ENCODE measurements at regions not wholly inside any gene's neighbourhood (a gene's known extent, or its start where the extent isn't known, plus 50 kb on each side); places are given as distances from the start of the nearest gene placed in this dataset.

- TF ChIP-seq, protein P1, sequence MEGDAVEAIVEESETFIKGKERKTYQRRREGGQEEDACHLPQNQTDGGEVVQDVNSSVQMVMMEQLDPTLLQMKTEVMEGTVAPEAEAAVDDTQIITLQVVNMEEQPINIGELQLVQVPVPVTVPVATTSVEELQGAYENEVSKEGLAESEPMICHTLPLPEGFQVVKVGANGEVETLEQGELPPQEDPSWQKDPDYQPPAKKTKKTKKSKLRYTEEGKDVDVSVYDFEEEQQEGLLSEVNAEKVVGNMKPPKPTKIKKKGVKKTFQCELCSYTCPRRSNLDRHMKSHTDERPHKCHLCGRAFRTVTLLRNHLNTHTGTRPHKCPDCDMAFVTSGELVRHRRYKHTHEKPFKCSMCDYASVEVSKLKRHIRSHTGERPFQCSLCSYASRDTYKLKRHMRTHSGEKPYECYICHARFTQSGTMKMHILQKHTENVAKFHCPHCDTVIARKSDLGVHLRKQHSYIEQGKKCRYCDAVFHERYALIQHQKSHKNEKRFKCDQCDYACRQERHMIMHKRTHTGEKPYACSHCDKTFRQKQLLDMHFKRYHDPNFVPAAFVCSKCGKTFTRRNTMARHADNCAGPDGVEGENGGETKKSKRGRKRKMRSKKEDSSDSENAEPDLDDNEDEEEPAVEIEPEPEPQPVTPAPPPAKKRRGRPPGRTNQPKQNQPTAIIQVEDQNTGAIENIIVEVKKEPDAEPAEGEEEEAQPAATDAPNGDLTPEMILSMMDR (IDR thresholded peaks at IDR 0.05) = no peak
- TF ChIP-seq ZFX (IDR thresholded peaks at IDR 0.05; ENCODE audit: borderline replicate concordance) = no peak
Measured at GRCh38 chr5:142250119-142250518, 74.7 kb downstream of the SPRY4 start.
